Testis (tissue), 2 donors: ENCODE measurements at regions not wholly inside any gene's neighbourhood (a gene's known extent, or its start where the extent isn't known, plus 50 kb on each side); places are given as distances from the start of the nearest gene placed in this dataset.

Source experiments
- DNase-seq: peaks from one replicate; pipeline ENCODE4 v3.0.0-alpha.2; 2019
- H3K27ac ChIP-seq, 2 donors: fragments of 200-600 bp; sonication (generic); one replicate each; pipeline ENCODE4 v1.5.1; 2019
- H3K27me3 ChIP-seq: fragments of 200-600 bp; sonication (generic); one replicate; pipeline ENCODE4 v1.5.1; 2019
- H3K36me3 ChIP-seq: fragments of 200-600 bp; sonication (generic); one replicate; pipeline ENCODE4 v1.5.1; 2017; ENCODE audit warnings: low read depth; ENCODE audit errors: missing control alignments
- H3K4me1 ChIP-seq: fragments of 200-600 bp; sonication (generic); one replicate; pipeline ENCODE4 v1.5.1; 2019
- H3K4me3 ChIP-seq, 2 donors: fragments of 200-600 bp; sonication (generic); one replicate each; pipeline ENCODE4 v1.5.1; 2017 to 2019
- H3K9me3 ChIP-seq: fragments of 200-600 bp; sonication (generic); one replicate; pipeline ENCODE4 v1.5.1; 2017
- POLR2A ChIP-seq: fragments of 450-650 bp; IDR thresholded peaks from one replicate; pipeline ENCODE4 v1.6.1; 2017; ENCODE audit warnings: antibody characterized with exemption, mild to moderate bottlenecking, moderate library complexity
- WGBS, 2 donors: methylation state at CpG; one replicate each; pipeline ENCODE4 v1.1.5; 2018; 5-methylcytosine and 5-hydroxymethylcytosine counted together
- intact Hi-C: fragments of 100-400 bp; cut with DNase I; formaldehyde crosslinking; loops from one replicate; pipeline ENCODE4 v1.15.1; 2023; ENCODE audit warnings: low total_unique reads
- TF ChIP-seq, protein P1 (sequence below), 3 experiments: fragments of 450-650 bp in 2 of 3; fragments of 200-600 bp in 1 of 3; sonication (generic) in 1 of 3; IDR thresholded peaks; one replicate each; pipeline ENCODE4 v1.5.1; 2016 to 2019; ENCODE audit warnings: antibody characterized with exemption in 3 of 3, mild to moderate bottlenecking in 2 of 3, moderate library complexity in 1 of 3

DNA sequence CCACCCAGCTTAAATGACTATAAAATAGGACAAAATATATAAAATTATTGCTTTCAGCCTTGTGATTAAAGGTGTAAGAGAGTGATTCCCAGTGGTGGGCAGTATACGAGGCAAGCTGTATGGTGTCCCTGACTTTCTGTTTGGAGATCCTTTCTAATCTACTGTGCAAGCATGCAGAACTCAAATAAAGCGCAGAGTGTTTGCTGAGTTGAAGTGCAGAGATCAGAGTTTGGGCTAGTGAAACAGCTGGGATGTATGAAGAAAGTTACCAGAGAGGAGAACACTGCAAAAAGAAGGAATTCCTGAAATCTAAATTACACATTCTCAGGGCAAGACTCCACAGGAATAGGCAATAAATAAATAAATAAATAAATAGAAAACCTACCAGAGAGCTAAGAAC lies 218.5 kb upstream of the TLL1 start:
- H3K9me3 ChIP-seq: no peaks in the 10 kb centered on the region
- no peaks in the 10 kb centered on the region for H3K27me3 ChIP-seq
- no peaks in the 10 kb centered on the region for H3K36me3 ChIP-seq
- 29 to 32% methylated on average over 2 of the region's 2 CpGs for WGBS, 2 donors
- TF ChIP-seq, protein P1, sequence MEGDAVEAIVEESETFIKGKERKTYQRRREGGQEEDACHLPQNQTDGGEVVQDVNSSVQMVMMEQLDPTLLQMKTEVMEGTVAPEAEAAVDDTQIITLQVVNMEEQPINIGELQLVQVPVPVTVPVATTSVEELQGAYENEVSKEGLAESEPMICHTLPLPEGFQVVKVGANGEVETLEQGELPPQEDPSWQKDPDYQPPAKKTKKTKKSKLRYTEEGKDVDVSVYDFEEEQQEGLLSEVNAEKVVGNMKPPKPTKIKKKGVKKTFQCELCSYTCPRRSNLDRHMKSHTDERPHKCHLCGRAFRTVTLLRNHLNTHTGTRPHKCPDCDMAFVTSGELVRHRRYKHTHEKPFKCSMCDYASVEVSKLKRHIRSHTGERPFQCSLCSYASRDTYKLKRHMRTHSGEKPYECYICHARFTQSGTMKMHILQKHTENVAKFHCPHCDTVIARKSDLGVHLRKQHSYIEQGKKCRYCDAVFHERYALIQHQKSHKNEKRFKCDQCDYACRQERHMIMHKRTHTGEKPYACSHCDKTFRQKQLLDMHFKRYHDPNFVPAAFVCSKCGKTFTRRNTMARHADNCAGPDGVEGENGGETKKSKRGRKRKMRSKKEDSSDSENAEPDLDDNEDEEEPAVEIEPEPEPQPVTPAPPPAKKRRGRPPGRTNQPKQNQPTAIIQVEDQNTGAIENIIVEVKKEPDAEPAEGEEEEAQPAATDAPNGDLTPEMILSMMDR (IDR thresholded peaks at IDR 0.05): no peak
- no peak for TF ChIP-seq POLR2A
- intact Hi-C loops: no loop called here
- H3K27ac ChIP-seq: no peak overlapping the region
- H3K4me1 ChIP-seq: no peaks in the 10 kb centered on the region
- no peak overlapping the region for H3K4me3 ChIP-seq
- no peak for DNase-seq

DNA sequence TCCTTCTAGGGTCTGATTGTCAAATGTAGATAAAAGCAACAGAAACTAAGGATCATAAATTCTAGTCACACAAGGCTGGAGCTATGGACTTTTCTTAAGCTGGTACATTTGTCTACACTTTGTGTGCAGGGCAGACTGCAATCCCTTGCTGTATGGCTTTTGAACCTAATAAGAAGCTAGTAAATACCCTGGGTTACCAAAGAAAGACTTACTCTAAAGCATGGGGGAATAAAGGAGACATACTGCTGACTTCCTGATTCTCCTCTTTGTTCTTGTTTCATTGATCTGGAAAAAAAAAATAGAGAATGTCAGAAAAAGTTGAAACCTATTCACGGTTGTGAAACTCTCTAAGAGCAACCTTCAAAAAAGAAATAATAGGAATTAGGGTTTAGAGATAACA lies 216.6 kb upstream of the TLL1 start:
- H3K27ac ChIP-seq: no peak overlapping the region
- no peak overlapping the region for H3K4me3 ChIP-seq
- intact Hi-C loops: no loop called here
- DNase-seq: no peak
- H3K9me3 ChIP-seq: no peaks in the 10 kb centered on the region
- 50 to 71% methylated on average over 1 of the region's 1 CpG for WGBS, 2 donors
- no peaks in the 10 kb centered on the region for H3K27me3 ChIP-seq
- TF ChIP-seq, protein P1 (IDR thresholded peaks at IDR 0.05): no peak
- no peak for TF ChIP-seq POLR2A
- H3K36me3 ChIP-seq: no peaks in the 10 kb centered on the region
- no peaks in the 10 kb centered on the region for H3K4me1 ChIP-seq

DNA sequence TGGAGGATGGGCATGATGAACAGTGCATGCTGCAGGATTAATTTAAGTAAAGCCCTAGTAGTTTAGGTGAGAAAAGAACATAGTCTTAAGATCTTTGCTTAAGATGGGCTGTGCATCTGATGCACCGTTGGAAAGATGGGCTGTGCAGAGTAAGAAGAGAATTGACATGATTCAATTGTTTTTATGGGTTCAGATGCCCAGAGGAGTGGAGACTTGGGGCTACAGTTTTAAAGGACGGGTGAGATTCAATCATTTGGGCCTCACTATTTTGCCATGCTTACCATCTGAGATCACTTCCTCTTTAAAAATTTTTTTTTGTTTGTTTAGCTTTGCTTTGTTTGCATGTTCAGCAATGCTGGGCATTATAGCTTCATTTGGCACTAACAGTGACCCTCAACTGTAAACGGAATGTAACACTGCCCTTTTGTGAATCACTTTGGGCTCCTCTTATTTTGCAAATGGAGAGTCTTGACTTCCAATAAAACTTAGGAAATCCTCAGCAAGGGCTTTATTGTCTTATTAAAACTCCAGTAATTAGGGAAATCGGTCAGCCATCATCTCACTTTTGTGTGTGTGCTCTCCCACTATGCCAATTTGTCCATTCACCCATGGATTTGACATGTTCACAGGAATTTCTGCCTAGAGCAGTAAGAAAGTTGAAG lies 216.1 kb upstream of the TLL1 start:
- no peak overlapping the region for H3K4me3 ChIP-seq
- H3K27me3 ChIP-seq: no peaks in the 10 kb centered on the region
- intact Hi-C loops: no loop called here
- no peaks in the 10 kb centered on the region for H3K9me3 ChIP-seq
- TF ChIP-seq, protein P1 (IDR thresholded peaks at IDR 0.05): no peak
- TF ChIP-seq POLR2A: no peak
- H3K27ac ChIP-seq: no peak overlapping the region
- no peak for DNase-seq
- H3K4me1 ChIP-seq: no peaks in the 10 kb centered on the region
- WGBS, 2 donors: 69 to 78% methylated on average over 4 of the region's 4 CpGs
- no peaks in the 10 kb centered on the region for H3K36me3 ChIP-seq

DNA sequence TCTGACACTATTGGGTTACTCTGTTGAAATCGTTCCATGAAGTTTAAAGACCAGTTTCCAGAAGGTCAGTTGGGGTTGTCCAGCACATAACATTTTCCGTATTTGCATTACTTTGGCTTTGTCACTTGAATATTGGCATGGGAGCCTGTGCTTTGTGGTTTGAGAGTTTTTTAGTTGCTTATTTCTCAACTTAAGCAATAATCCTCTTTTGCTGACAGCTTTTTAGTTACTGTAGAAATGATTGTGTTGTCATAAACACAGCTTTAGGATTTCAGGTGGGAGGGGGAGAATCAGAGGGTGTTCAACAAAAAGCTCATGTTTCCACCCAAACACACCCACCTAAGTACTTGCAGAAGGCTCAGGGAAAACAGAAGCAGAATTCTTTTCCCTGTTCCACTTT lies 210.7 kb upstream of the TLL1 start:
- no peaks in the 10 kb centered on the region for H3K4me1 ChIP-seq
- no peak overlapping the region for H3K4me3 ChIP-seq
- no peak for TF ChIP-seq POLR2A
- TF ChIP-seq, protein P1 (IDR thresholded peaks at IDR 0.05): no peak
- H3K9me3 ChIP-seq: no peaks in the 10 kb centered on the region
- no peak overlapping the region for H3K27ac ChIP-seq
- intact Hi-C loops: no loop called here
- no peaks in the 10 kb centered on the region for H3K36me3 ChIP-seq
- no peak for DNase-seq
- no peaks in the 10 kb centered on the region for H3K27me3 ChIP-seq
- WGBS, 2 donors: 63 to 77% methylated on average over 2 of the region's 2 CpGs

DNA sequence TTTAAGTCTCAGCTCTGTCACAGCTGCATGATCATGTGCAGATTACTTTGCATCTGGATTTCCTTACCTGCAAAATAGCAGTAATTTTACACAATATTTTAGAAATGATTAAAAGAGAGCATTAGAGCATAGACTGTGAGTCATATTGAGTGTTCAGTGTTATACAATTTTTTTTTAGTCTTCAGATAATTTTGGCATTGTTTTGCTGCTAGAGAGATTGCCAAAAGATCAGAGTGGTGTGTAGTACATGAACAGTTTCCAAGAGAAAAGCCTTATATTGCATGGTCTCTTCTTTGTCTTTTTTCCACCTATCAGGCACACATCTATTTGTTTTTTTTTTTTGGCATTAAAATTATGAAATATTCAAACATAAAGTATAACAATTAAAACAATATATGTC lies 209.6 kb upstream of the TLL1 start:
- TF ChIP-seq, protein P1 (IDR thresholded peaks at IDR 0.05): no peak
- no peak for TF ChIP-seq POLR2A
- Histone ChIP-seq H3K27ac (no peak overlapping the region), H3K4me3 (no peak overlapping the region), H3K36me3 (no peaks in the 10 kb centered on the region), H3K4me1 (no peaks in the 10 kb centered on the region), H3K27me3 (no peaks in the 10 kb centered on the region), H3K9me3 (no peaks in the 10 kb centered on the region)
- intact Hi-C loops: no loop called here
- no peak for DNase-seq
